ENCODE measurements at regions not wholly inside any gene's neighbourhood (a gene's known extent, or its start where the extent isn't known, plus 50 kb on each side); places are given as distances from the start of the nearest gene placed in this dataset.

- intact Hi-C loops (cut with DNase I; ENCODE audit: low total_unique reads): loop anchor here (10.0 kb wide), 1 partner anchor 314 kb away; the partner anchor contains the start of gene AHR
- Histone ChIP-seq H3K9me3 (no peaks in the 10 kb centered on the region), H3K27me3 (no peaks in the 10 kb centered on the region), H3K36me3 (no peaks in the 10 kb centered on the region), H3K4me1 (peaks cover 0 to 3% of the 10 kb centered on the region in 2 donors), H3K27ac (no peak overlapping the region), H3K4me3 (no peak overlapping the region)
- no peak for TF ChIP-seq POLR2AphosphoS5 (IDR thresholded peaks at IDR 0.05)
- no peak for TF ChIP-seq POLR2A (IDR thresholded peaks at IDR 0.05)
- TF ChIP-seq CTCF (IDR thresholded peaks at IDR 0.05): no peak
- DNase-seq (ENCODE audit: low spot score in 2 of 2): no peak
Observed at GRCh38 chr7:16980539-16980938, 98.8 kb upstream of the AGR3 start.

- Histone ChIP-seq H3K27ac (peak overlapping the region; percentile 49 to 57), H3K27me3 (no peaks in the 10 kb centered on the region), H3K36me3 (no peaks in the 10 kb centered on the region), H3K4me3 (peak overlapping the region in 1 of 3 donors; percentile 16), H3K9me3 (no peaks in the 10 kb centered on the region), H3K4me1 (peaks cover 0 to 3% of the 10 kb centered on the region in 2 donors)
- TF ChIP-seq POLR2AphosphoS5 (IDR thresholded peaks at IDR 0.05) (no peak), CTCF (IDR thresholded peaks at IDR 0.05) (peak; percentile 82 to 96 (median 96)), POLR2A (IDR thresholded peaks at IDR 0.05) (no peak)
- DNase-seq (ENCODE audit: low spot score in 2 of 2): no peak
- intact Hi-C loops (cut with DNase I; ENCODE audit: low total_unique reads): loop anchor here (10.0 kb wide), 1 partner anchor 312 kb away; the partner anchor contains the start of gene AHR
Observed at GRCh38 chr7:16982640-16983350, 101.0 kb upstream of the AGR3 start.

GRCh38 chr7:16984375-16984774 is 102.6 kb upstream of the AGR3 start:
- intact Hi-C loops (cut with DNase I; ENCODE audit: low total_unique reads): loop anchor here (10.0 kb wide), 1 partner anchor 310 kb away; the partner anchor contains the start of gene AHR
- Histone ChIP-seq H3K9me3 (no peaks in the 10 kb centered on the region), H3K27me3 (no peaks in the 10 kb centered on the region), H3K27ac (no peak overlapping the region), H3K36me3 (no peaks in the 10 kb centered on the region), H3K4me1 (peaks cover 0 to 10% of the 10 kb centered on the region in 2 donors), H3K4me3 (no peak overlapping the region)
- DNase-seq (ENCODE audit: low spot score in 2 of 2): no peak
- no peak for TF ChIP-seq POLR2AphosphoS5 (IDR thresholded peaks at IDR 0.05)
- TF ChIP-seq POLR2A (IDR thresholded peaks at IDR 0.05): no peak
- TF ChIP-seq CTCF (IDR thresholded peaks at IDR 0.05): no peak

- no peaks in the 10 kb centered on the region for H3K27me3 ChIP-seq
- no peaks in the 10 kb centered on the region for H3K9me3 ChIP-seq
- H3K36me3 ChIP-seq: no peaks in the 10 kb centered on the region
- no peak overlapping the region for H3K27ac ChIP-seq
- H3K4me1 ChIP-seq: peaks cover 0 to 10% of the 10 kb centered on the region in 2 donors
- TF ChIP-seq CTCF (IDR thresholded peaks at IDR 0.05): no peak
- no peak for TF ChIP-seq POLR2AphosphoS5 (IDR thresholded peaks at IDR 0.05)
- no peak for TF ChIP-seq POLR2A (IDR thresholded peaks at IDR 0.05)
- intact Hi-C loops (cut with DNase I; ENCODE audit: low total_unique reads): loop anchor here (10.0 kb wide), 1 partner anchor 309 kb away; the partner anchor contains the start of gene AHR
- no peak for DNase-seq (ENCODE audit: low spot score in 2 of 2)
- H3K4me3 ChIP-seq: no peak overlapping the region
Observed at GRCh38 chr7:16985621-16986020, 103.8 kb upstream of the AGR3 start.

- peaks cover 0 to 10% of the 10 kb centered on the region in 2 donors for H3K4me1 ChIP-seq
- TF ChIP-seq CTCF (IDR thresholded peaks at IDR 0.05) (no peak), POLR2A (IDR thresholded peaks at IDR 0.05) (no peak), POLR2AphosphoS5 (IDR thresholded peaks at IDR 0.05) (no peak)
- no peaks in the 10 kb centered on the region for H3K9me3 ChIP-seq
- DNase-seq (ENCODE audit: low spot score in 2 of 2): no peak
- no peak overlapping the region for H3K27ac ChIP-seq
- intact Hi-C loops (cut with DNase I; ENCODE audit: low total_unique reads): loop anchor here (10.0 kb wide), 1 partner anchor 308 kb away; the partner anchor contains the start of gene AHR
- no peaks in the 10 kb centered on the region for H3K27me3 ChIP-seq
- no peak overlapping the region for H3K4me3 ChIP-seq
- H3K36me3 ChIP-seq: no peaks in the 10 kb centered on the region
Observed at GRCh38 chr7:16986755-16987154, 105.0 kb upstream of the AGR3 start.

Measured in breast epithelium (tissue), 4 donors.